Muscle of arm (tissue), 1 donor: ENCODE measurements at regions not wholly inside any gene's neighbourhood (a gene's known extent, or its start where the extent isn't known, plus 50 kb on each side); places are given as distances from the start of the nearest gene placed in this dataset.

Experiments
- DNase-seq: peaks from one replicate; pipeline ENCODE4 v3.0.0-alpha.2; 2013

DNA sequence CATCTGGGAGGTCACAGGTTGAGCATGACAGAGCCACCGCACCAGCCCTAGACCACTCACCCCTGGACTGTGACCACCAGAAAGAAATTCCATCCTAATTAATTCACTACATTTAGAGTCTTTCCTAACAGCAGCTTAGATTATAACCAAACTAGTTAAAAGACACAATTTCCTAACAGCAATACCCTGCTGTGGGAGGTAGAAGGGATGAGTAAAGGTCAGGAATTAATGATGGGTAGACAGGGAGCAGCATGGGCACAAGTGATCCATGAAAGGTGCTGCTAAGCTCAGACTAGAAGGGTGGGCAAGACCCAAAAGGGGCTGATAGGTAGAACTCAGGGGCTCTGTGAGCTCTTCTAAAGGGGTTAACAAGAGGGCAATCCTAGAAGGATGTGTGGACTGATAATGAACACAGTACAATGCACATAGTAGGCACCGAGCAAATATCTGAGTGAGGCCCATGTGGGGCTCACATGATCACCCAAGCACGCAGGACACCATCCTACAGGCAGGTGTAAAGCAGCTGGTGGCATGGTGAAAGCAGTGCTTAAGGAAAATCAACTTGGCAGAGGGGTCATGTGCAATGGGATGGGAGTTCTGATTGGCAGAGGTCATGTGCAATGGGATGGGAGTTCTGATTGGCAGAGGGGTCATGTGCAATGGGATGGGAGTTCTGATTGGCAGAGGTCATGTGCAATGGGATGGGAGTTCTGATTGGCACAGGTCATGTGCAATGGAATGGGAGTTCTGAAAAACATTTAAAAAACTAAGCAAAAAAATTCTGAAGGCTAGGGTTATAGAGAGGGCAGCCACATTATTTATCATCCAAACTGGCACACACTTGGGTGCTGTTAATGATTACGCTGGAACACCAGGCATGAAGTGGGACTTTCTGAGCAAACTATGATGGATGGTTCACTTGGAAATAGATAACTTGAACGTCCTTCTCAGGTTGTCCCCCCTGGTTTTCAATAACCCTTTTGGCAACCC lies 188.2 kb upstream of the FOXQ1 start:
- no peak for DNase-seq

DNA sequence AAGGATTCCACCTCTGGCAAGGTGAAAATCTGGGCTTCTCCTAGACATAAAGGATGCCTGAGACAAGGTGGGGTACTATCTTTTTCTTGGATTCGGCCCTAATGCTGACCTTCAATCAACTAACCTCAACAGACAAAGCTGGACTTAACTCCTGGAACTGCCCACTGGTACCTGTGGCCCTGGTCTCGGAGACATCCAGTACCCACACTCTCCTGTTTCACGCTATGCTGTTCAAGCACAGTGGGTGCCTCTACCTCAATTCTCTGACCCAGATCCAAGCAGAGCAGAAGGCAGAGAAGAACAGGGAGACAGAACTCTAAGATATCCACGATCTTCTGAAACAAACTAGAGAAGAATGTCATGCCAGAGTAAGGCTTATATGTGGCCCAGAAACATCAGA lies 189.8 kb upstream of the FOXQ1 start:
- no peak for DNase-seq

DNA sequence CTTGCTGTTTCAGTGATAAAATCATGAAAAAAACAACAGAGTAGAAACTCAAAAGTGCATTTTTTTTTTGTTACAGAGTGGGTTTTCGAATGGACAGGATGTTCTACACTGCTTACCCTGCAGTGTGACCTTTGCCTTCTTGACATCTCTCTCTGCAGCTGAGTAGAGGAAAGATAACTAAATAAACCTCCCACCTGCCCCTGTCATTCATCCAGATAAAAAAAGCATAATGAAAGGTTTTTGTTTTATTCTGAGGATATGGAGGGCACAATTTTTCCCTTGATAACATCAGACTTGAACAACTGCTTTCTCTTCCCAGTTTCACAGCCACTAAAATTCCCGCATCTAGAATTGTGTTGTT lies 193.6 kb upstream of the FOXQ1 start:
- DNase-seq = no peak

- DNase-seq = no peak
Observed at GRCh38 chr6:1117530-1118286, 194.2 kb upstream of the FOXQ1 start.

- no peak for DNase-seq
Observed at GRCh38 chr6:1116149-1116548, 195.7 kb upstream of the FOXQ1 start.

DNA sequence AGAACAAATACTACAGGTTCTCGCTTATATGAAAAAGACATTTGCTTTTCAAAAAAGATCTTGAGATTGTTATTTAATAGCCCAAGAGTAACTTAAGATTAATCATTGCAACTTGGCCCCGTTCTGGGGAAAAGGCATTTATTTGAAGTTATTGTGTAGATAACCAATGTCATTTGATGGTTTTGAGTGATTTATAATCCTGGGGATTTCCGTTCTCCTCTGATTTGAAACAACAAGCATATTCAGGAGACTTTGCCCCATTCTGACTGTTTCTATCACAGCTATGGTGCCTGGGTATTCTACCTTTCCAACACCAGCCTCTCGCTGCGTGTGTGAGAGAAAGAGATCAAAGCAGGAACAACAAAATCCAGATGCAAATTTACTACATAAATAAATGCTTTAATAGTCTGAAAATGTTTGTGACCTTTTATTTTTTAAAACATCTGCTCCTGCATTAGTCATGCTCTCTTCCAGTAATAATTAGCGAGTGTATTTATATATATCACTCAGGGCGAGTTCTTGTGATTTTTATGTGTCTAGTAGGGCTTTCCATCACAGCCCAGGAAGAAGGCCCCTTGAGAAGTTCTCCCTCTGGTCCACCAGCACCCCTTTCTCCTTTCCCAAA lies 197.9 kb upstream of the FOXQ1 start:
- no peak for DNase-seq

DNA sequence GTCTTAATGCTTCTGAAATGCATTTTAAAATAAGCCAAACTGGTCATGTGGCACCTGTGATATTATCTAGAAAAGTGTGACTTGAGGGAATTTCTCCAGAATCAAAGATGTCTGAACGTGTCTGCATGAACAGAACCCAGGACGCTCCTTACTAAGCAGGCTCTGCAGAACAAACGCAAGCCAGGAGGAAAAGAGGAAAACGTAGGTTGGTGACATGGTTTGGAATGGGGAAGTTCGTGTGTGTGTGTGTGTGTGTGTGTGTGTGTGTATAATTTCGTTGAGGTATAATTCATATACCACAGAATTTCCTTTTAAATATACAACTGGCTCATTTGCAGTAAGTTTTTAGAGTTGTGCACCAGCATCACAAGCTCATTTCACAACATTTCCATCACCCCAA lies 200.5 kb upstream of the FOXQ1 start:
- no peak for DNase-seq

DNA sequence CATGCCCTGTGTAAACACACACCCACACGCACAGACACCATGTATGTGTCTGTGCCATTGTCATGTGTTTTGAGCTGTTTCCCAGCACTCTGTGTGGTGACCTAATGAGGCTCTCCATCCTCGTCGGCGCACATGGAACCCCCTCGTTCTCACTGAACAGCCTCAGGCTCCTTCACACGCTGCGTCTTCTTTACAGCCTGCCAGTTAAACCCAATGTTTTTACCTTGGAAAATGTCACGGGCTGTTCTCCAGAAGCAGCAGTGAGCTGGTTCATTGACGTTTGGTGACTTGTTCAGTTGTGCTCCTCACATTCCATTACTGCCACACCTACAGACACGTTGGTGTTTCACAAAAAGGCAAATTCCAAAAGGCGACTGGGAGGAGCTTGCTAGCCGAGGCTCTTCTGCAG lies 201.0 kb upstream of the FOXQ1 start:
- no peak for DNase-seq

GRCh38 chr6:1110164-1110563 lies 201.7 kb upstream of the FOXQ1 start:
- DNase-seq = no peak

DNA sequence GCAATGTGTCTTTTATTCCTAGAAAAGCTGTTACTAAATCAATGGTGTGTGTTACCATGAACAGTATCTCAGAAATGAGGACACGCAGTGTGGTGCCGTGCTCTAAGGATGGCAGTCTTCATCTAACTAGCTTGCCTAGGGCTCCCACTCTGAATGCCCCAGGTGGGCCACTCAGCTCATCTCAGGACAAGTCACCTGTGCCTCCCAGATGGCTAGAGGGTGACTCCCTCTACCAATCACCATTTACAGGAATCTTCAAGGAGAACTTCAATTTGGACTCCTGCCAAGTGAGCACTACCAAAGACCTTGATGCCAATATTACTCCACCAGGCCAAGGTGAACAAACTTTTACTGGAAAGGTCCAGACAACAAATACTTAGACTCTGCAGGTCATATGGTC lies 202.8 kb upstream of the FOXQ1 start:
- DNase-seq = no peak

GRCh38 chr6:1108198-1108597 lies 203.7 kb upstream of the FOXQ1 start:
- DNase-seq = no peak

- DNase-seq = no peak
Observed at GRCh38 chr6:1107578-1107977, 204.3 kb upstream of the FOXQ1 start.

DNA sequence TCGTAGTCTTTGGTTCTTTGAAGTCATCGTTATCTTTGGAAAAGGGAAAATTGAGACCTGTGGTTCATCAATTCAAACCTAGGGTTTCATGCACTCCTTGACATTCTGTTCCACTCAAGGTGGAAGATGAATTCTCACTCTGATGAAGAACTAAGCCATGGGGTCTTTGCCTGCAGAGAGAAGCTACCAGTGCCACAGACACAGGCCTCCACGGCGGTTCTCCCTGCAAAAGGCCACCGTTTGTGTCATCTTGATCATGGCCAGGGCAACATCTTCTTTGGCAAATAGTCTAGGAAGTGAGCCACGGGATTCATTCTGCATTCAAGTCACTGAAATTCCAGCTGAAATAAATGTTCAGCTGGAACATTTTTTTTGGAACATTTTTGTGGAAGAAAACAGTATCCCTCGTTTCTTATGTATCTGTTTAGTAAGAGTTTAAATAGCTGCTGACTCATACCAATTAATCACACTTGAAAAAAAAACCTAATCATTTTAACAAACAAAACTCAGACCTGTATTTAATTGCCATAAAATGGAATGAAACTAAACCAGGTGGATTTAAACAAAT lies 206.0 kb upstream of the FOXQ1 start:
- no peak for DNase-seq

GRCh38 chr6:1104988-1105670 lies 206.8 kb upstream of the FOXQ1 start:
- no peak for DNase-seq

GRCh38 chr6:1103945-1104623 lies 207.8 kb upstream of the FOXQ1 start:
- DNase-seq = no peak

- no peak for DNase-seq
Observed at GRCh38 chr6:1103021-1103420, 208.9 kb upstream of the FOXQ1 start.

DNA sequence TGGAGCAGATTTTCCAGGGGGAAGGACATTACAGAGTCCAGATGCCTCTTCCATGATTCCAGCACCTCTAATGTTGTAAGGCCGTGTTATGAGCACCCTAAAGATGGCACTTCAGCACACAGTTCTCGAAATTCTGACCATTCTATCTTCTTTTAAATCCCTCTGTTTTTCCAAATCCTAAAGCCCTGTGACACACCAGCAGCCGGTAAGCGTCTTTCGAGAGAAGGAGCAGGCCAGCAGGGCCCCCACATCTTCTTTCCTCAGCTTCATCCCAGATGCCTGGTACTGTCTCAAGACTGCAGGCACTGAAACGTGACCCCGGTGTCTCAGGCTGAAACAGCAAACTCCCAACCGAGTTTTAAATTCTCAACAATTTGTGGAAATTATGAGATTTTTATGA lies 211.6 kb upstream of the FOXQ1 start:
- no peak for DNase-seq

DNA sequence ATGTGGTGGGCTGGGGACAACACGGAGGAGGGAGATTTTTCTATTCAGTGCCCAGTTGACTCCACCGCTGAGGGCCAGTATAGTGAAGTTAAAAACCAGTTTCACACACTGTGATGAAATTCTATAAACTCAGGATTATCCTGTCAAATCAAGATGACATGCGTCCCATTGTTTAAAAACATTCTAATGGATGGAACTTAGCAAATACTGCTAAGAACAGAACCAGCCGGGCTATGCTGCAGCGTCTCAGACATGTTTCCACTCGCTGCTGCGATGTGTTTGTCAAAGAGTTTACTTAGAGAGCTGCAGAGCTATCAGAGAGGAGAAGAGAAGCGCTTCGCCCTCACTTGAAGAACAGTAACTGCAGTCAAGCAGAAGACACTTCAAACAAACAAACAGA lies 212.6 kb upstream of the FOXQ1 start:
- DNase-seq = no peak

DNA sequence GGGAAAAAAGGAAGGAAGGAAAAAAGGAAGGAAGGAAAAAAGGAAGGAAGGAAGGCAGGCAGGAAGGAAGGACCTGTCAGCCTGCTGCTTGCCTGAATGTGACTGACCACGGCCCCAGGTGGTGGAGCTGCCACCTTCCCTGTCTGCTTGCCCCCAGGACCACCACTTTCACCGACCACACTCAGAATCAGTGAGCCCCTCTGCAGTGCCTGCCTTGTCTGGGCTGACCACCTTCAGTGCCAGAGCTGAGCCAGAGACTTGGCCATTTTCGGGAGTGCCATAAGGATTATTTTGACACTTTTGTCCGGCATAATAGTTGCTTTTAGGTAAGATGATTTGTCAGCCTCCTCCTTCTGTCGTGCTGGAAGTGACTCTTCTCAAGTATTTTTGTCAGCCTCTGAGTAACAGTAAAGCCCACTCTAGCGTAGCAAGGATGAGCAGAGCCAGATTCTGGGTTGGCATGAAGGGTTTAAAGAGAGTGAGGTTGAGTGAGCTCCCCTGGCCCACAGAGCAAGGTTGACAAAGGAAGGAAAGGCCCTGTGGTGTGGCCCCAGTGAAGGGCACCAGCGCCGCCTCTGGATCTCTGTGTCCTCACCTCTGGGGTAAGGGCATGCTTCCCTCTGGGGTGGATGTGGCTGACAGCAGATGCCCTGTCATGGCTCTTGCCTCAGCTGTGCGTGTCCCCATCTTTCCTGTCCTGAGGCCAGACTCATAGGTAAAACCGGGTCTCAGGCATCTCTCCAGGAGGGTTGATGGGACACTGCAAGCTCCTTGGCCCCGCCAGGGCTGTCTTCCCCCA lies 214.7 kb upstream of the FOXQ1 start:
- no peak for DNase-seq

DNA sequence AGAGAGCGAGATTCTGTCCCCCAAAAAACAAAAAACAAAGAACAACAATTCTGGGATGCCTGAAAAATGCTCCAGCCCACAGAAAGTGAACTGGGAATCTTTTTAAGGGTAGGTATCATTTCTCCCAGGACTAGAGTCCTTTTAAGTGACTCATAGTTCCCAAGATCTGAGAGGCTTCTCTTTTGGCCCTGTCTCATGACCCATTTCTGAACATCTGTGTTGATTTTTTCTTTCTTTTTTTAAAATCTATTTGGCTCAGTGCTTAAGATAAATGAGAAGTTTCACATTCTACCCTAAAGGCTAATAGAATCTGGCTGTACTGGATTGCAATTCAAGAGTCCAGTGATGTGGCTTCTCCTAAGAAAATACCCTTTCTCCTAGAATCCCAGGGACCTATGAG lies 217.6 kb upstream of the FOXQ1 start:
- peak; percentile 19 for DNase-seq
